ENCODE measurements at regions not wholly inside any gene's neighbourhood (a gene's known extent, or its start where the extent isn't known, plus 50 kb on each side); places are given as distances from the start of the nearest gene placed in this dataset.
"Not testable (repeated sequence)": the region's sequence is repeated elsewhere in the genome, so short reads cannot be mapped to it uniquely, and the experiment has no call there.

GRCh38 chr2:85969367-85969766, 80.6 kb upstream of the ST3GAL5 start:
- intact Hi-C loops (cut with DNase I); DNase-seq; ATAC-seq: not testable (repeated sequence)

- intact Hi-C loops (cut with DNase I); ATAC-seq; DNase-seq: not testable (repeated sequence)
Measured at GRCh38 chr2:85965770-85966169, 77.0 kb upstream of the ST3GAL5 start.

- ATAC-seq; DNase-seq; intact Hi-C loops (cut with DNase I): not testable (repeated sequence)
Measured at GRCh38 chr2:85963747-85964418, 75.1 kb upstream of the ST3GAL5 start.

- intact Hi-C loops (cut with DNase I): no loop called here
- ATAC-seq (no peak), DNase-seq (no peak)
Measured at GRCh38 chr2:85963068-85963467, 74.3 kb upstream of the ST3GAL5 start.

- DNase-seq (no peak), ATAC-seq (no peak)
- intact Hi-C loops (cut with DNase I): no loop called here
Measured at GRCh38 chr2:85961754-85962153, 73.0 kb upstream of the ST3GAL5 start.

- no peak for ATAC-seq
- no peak for DNase-seq
- intact Hi-C loops (cut with DNase I): no loop called here
Measured at GRCh38 chr2:85961053-85961452, 72.3 kb upstream of the ST3GAL5 start.

GRCh38 chr2:85959826-85960225, 71.0 kb upstream of the ST3GAL5 start:
- DNase-seq (no peak), ATAC-seq (no peak)
- intact Hi-C loops (cut with DNase I): no loop called here

- intact Hi-C loops (cut with DNase I): no loop called here
- DNase-seq: no peak
- no peak for ATAC-seq
Measured at GRCh38 chr2:85959185-85959584, 70.4 kb upstream of the ST3GAL5 start.

- intact Hi-C loops (cut with DNase I): no loop called here
- DNase-seq (no peak), ATAC-seq (no peak)
Measured at GRCh38 chr2:85958731-85959130, 69.9 kb upstream of the ST3GAL5 start.

GRCh38 chr2:85957256-85957655, 68.5 kb upstream of the ST3GAL5 start:
- ATAC-seq: no peak
- DNase-seq: no peak
- intact Hi-C loops (cut with DNase I): no loop called here

- intact Hi-C loops (cut with DNase I): no loop called here
- no peak for ATAC-seq
- DNase-seq: no peak
Measured at GRCh38 chr2:85956646-85957039, 67.9 kb upstream of the ST3GAL5 start.

- DNase-seq: no peak
- intact Hi-C loops (cut with DNase I): no loop called here
- ATAC-seq: no peak
Measured at GRCh38 chr2:85954590-85955458, 66.0 kb upstream of the ST3GAL5 start.

- intact Hi-C loops (cut with DNase I): no loop called here
- DNase-seq: no peak
- ATAC-seq: peak in 1 of 2 donors; percentile 56
Measured at GRCh38 chr2:85954192-85954589, 65.4 kb upstream of the ST3GAL5 start.

GRCh38 chr2:85953476-85953875, 64.7 kb upstream of the ST3GAL5 start:
- intact Hi-C loops (cut with DNase I): no loop called here
- DNase-seq: no peak
- no peak for ATAC-seq

GRCh38 chr2:85952196-85952734, 63.5 kb upstream of the ST3GAL5 start:
- intact Hi-C loops (cut with DNase I): no loop called here
- DNase-seq (no peak), ATAC-seq (no peak)

GRCh38 chr2:85951351-85952067, 62.7 kb upstream of the ST3GAL5 start:
- ATAC-seq (no peak), DNase-seq (no peak)
- intact Hi-C loops (cut with DNase I): no loop called here

- intact Hi-C loops (cut with DNase I): no loop called here
- no peak for ATAC-seq
- DNase-seq: no peak
Measured at GRCh38 chr2:85950743-85951142, 62.0 kb upstream of the ST3GAL5 start.

- intact Hi-C loops (cut with DNase I): no loop called here
- peak; percentile 29 to 37 for ATAC-seq
- DNase-seq: peak; percentile 66
Measured at GRCh38 chr2:85949280-85949679, 60.5 kb upstream of the ST3GAL5 start.

GRCh38 chr2:85947593-85947992, 58.8 kb upstream of the ST3GAL5 start:
- intact Hi-C loops (cut with DNase I): no loop called here
- ATAC-seq (no peak), DNase-seq (no peak)

GRCh38 chr2:85945586-85945985, 56.8 kb upstream of the ST3GAL5 start:
- intact Hi-C loops (cut with DNase I): no loop called here
- no peak for ATAC-seq
- no peak for DNase-seq

All from left cardiac atrium (tissue), 4 donors.